Neural progenitor cell (in vitro differentiated cells): ENCODE measurements at regions not wholly inside any gene's neighbourhood (a gene's known extent, or its start where the extent isn't known, plus 50 kb on each side); places are given as distances from the start of the nearest gene placed in this dataset.

ENCODE experiments used
- DNase-seq: peaks from one replicate; pipeline ENCODE4 v3.0.0-alpha.2; 2016; ENCODE audit warnings: low spot score
- H2AFZ ChIP-seq: fragments of 200-600 bp; sonication (generic); replicated peaks from 2 replicates; pipeline ENCODE4 v1.6.1; 2016; ENCODE audit warnings: antibody characterized with exemption
- H3F3A ChIP-seq: fragments of 200-600 bp; sonication (generic); 2 replicates; pipeline ENCODE4 v1.6.1; 2016; ENCODE audit warnings: antibody characterized with exemption, low read depth
- H3K27ac ChIP-seq: fragments of 200-600 bp; sonication (generic); 2 replicates; pipeline ENCODE4 v1.5.1; 2016; ENCODE audit warnings: mild to moderate bottlenecking
- H3K27me3 ChIP-seq: fragments of 200-600 bp; sonication (generic); 2 replicates; pipeline ENCODE4 v1.6.1; 2016; ENCODE audit warnings: mild to moderate bottlenecking, moderate library complexity
- H3K36me3 ChIP-seq: fragments of 200-600 bp; sonication (generic); 2 replicates; pipeline ENCODE4 v1.5.1; 2016
- H3K4me1 ChIP-seq: fragments of 200-600 bp; sonication (generic); 2 replicates; pipeline ENCODE4 v1.6.1; 2016; ENCODE audit warnings: mixed run types
- H3K4me2 ChIP-seq: fragments of 200-600 bp; sonication (generic); 2 replicates; pipeline ENCODE4 v1.6.1; 2016
- H3K4me3 ChIP-seq: fragments of 200-600 bp; sonication (generic); 2 replicates; pipeline ENCODE4 v1.5.1; 2016
- H3K79me2 ChIP-seq: fragments of 200-600 bp; sonication (generic); 2 replicates; pipeline ENCODE4 v1.6.1; 2016; ENCODE audit warnings: low read depth
- H3K9ac ChIP-seq: fragments of 200-600 bp; sonication (generic); 2 replicates; pipeline ENCODE4 v1.6.1; 2016
- H3K9me3 ChIP-seq: fragments of 200-600 bp; sonication (generic); 2 replicates; pipeline ENCODE4 v1.5.1; 2016; ENCODE audit warnings: low read depth
- H4K20me1 ChIP-seq: fragments of 200-600 bp; sonication (generic); 2 replicates; pipeline ENCODE4 v1.6.1; 2016; ENCODE audit warnings: low read depth
- H3K27ac Mint-ChIP-seq: 3 replicates; pipeline ENCODE4 v1.8.0; 2021; ENCODE audit warnings: mixed read lengths
- H3K27me3 Mint-ChIP-seq: 2 replicates; pipeline ENCODE4 v1.8.0; 2022; ENCODE audit warnings: low read depth, mild to moderate bottlenecking, inconsistent platforms, moderate library complexity, mixed read lengths; ENCODE audit not compliant: insufficient read depth
- H3K36me3 Mint-ChIP-seq: 3 replicates; pipeline ENCODE4 v1.8.0; 2021; ENCODE audit warnings: mixed read lengths
- H3K4me1 Mint-ChIP-seq: 3 replicates; pipeline ENCODE4 v1.8.0; 2021; ENCODE audit warnings: mixed read lengths
- H3K4me3 Mint-ChIP-seq: 3 replicates; pipeline ENCODE4 v1.8.0; 2021; ENCODE audit warnings: mild to moderate bottlenecking, moderate library complexity, mixed read lengths
- H3K9me3 Mint-ChIP-seq: 3 replicates; pipeline ENCODE4 v1.8.0; 2020; ENCODE audit warnings: mixed read lengths
- EZH2 ChIP-seq: fragments of 200-600 bp; sonication (generic); IDR thresholded peaks from 2 replicates; pipeline ENCODE4 v1.6.1; 2017; ENCODE audit warnings: antibody characterized with exemption, mild to moderate bottlenecking, moderate library complexity
- EZH2phosphoT487 ChIP-seq: fragments of 200-600 bp; sonication (generic); IDR thresholded peaks from 2 replicates; pipeline ENCODE4 v1.6.1; 2017; ENCODE audit warnings: antibody characterized with exemption
- TF ChIP-seq, protein P1 (sequence below): fragments of 200-600 bp; sonication (generic); IDR thresholded peaks from 2 replicates; pipeline ENCODE4 v1.5.1; 2017; ENCODE audit warnings: antibody characterized with exemption, mild to moderate bottlenecking

DNA sequence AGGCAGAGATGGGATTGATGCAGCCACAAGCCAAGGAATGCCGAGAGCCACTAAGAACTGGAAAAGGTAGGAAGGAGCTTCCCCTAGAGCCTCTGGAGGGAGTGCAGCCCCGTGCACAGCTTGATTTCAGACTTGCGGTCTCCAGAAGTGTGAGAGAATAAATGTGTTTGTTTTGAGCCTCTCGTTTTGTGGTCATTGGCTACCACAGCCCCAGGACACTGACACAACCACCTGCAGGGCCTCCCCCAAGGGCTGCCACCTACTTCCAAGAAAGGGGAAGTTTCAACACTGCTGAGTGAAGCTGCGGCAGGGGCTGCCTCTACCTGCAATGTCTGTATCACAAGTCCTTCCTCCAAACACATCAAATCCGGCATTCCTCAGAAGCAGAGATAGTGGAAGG lies 346.9 kb downstream of the C16orf95 start:
- Mint-ChIP-seq H3K36me3 (no peaks in the 10 kb centered on the region), H3K4me3 (no peak overlapping the region), H3K4me1 (peaks cover 7% of the 10 kb centered on the region), H3K9me3 (peaks cover 8% of the 10 kb centered on the region), H3K27ac (no peak overlapping the region), H3K27me3 (peaks cover 13% of the 10 kb centered on the region)
- Histone ChIP-seq H3K9me3 (no peaks in the 10 kb centered on the region), H4K20me1 (no peaks in the 10 kb centered on the region), H3K4me3 (no peak overlapping the region), H3K9ac (no peak overlapping the region), H3K27ac (no peak overlapping the region), H3F3A (no peaks in the 10 kb centered on the region), H3K36me3 (no peaks in the 10 kb centered on the region), H3K4me1 (no peaks in the 10 kb centered on the region), H3K4me2 (no peak overlapping the region), H3K79me2 (no peaks in the 10 kb centered on the region), H2AFZ (no peak overlapping the region), H3K27me3 (no peaks in the 10 kb centered on the region)
- TF ChIP-seq EZH2phosphoT487 (no peak), EZH2 (no peak)
- TF ChIP-seq, protein P1, sequence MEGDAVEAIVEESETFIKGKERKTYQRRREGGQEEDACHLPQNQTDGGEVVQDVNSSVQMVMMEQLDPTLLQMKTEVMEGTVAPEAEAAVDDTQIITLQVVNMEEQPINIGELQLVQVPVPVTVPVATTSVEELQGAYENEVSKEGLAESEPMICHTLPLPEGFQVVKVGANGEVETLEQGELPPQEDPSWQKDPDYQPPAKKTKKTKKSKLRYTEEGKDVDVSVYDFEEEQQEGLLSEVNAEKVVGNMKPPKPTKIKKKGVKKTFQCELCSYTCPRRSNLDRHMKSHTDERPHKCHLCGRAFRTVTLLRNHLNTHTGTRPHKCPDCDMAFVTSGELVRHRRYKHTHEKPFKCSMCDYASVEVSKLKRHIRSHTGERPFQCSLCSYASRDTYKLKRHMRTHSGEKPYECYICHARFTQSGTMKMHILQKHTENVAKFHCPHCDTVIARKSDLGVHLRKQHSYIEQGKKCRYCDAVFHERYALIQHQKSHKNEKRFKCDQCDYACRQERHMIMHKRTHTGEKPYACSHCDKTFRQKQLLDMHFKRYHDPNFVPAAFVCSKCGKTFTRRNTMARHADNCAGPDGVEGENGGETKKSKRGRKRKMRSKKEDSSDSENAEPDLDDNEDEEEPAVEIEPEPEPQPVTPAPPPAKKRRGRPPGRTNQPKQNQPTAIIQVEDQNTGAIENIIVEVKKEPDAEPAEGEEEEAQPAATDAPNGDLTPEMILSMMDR = no peak
- DNase-seq = no peak

DNA sequence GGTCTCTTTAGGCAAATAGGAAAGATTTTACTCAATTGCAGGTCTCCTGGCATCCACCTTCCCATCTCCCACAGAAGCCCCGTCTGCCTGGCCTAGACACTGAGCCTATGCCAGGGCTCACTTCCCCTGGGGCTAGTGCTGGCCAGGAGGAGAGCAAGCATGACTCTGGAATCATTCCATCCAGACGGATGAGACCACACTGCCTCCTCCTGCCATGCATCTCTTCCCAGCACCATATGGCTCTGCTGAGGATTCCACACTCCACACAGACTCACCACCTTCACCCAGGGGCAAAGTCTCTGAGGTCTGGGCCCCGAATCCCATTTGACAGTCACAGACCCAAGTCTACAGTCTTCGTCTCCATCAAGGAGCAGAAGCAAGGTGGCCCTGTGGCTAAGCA lies 346.5 kb downstream of the C16orf95 start:
- Histone ChIP-seq H3K4me2 (no peak overlapping the region), H3K9ac (no peak overlapping the region), H4K20me1 (no peaks in the 10 kb centered on the region), H3F3A (no peaks in the 10 kb centered on the region), H2AFZ (no peak overlapping the region), H3K27me3 (no peaks in the 10 kb centered on the region), H3K4me3 (no peak overlapping the region), H3K79me2 (no peaks in the 10 kb centered on the region), H3K9me3 (no peaks in the 10 kb centered on the region), H3K36me3 (no peaks in the 10 kb centered on the region), H3K27ac (no peak overlapping the region), H3K4me1 (no peaks in the 10 kb centered on the region)
- no peak for DNase-seq
- TF ChIP-seq EZH2phosphoT487 (no peak), EZH2 (no peak)
- Mint-ChIP-seq H3K4me3 (no peak overlapping the region), H3K27ac (no peak overlapping the region), H3K27me3 (peaks cover 13% of the 10 kb centered on the region), H3K4me1 (peaks cover 9% of the 10 kb centered on the region), H3K9me3 (peaks cover 8% of the 10 kb centered on the region), H3K36me3 (no peaks in the 10 kb centered on the region)

DNA sequence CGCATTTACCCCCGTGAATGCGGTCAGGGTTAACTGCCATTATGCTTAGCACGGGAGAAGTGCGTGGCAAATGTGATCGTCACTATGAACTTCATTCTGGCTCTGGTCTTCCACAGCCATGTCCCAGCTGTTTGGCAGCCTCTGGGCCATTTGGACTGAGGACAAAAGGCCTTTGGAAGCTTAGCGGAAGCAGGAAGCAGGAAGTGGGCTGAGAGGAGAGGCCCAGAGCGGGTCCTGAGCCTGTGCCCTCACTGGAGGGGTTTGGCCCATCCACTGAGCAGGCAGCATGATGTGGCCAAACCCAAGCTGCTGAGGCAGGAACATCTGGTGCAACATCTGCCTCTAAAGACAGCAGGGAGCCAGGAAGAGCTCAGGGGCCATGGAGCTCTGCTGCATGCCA lies 345.9 kb downstream of the C16orf95 start:
- no peaks in the 10 kb centered on the region for H3K36me3 Mint-ChIP-seq
- peaks cover 11% of the 10 kb centered on the region for H3K27me3 Mint-ChIP-seq
- no peak overlapping the region for H3K27ac Mint-ChIP-seq
- Histone ChIP-seq H3K79me2 (no peaks in the 10 kb centered on the region), H3K4me3 (no peak overlapping the region), H3K9me3 (no peaks in the 10 kb centered on the region), H2AFZ (no peak overlapping the region), H3K27me3 (no peaks in the 10 kb centered on the region), H3K4me1 (no peaks in the 10 kb centered on the region), H3K27ac (no peak overlapping the region), H3K36me3 (no peaks in the 10 kb centered on the region), H4K20me1 (no peaks in the 10 kb centered on the region), H3K9ac (no peak overlapping the region), H3K4me2 (no peak overlapping the region), H3F3A (no peaks in the 10 kb centered on the region)
- peaks cover 8% of the 10 kb centered on the region for H3K9me3 Mint-ChIP-seq
- no peak for DNase-seq
- H3K4me3 Mint-ChIP-seq = no peak overlapping the region
- peaks cover 7% of the 10 kb centered on the region for H3K4me1 Mint-ChIP-seq
- TF ChIP-seq, protein P1 = no peak
- TF ChIP-seq EZH2 (no peak), EZH2phosphoT487 (no peak)

DNA sequence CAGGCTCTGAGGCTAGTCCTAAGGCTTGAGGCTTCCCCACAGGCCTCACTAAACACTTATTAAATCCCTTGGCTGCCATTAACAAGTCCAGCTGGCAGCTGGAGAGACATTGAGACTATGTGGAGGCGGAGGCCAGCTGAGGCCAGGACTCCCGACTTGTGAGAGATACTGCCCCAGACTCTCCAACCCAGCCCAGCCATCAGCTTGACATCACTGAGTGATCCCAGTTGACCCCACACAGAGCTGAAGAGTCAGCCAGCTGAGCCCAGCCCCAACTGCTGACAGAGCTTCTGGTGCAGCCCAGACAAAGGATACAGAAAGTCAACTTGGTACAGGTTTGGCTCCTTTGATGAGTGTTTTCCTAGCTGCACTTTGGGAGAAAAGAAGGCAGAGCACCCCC lies 343.1 kb downstream of the C16orf95 start:
- Mint-ChIP-seq H3K27me3 (peaks cover 9% of the 10 kb centered on the region), H3K36me3 (no peaks in the 10 kb centered on the region), H3K4me3 (no peak overlapping the region), H3K27ac (no peak overlapping the region), H3K4me1 (peaks cover 7% of the 10 kb centered on the region), H3K9me3 (peaks cover 8% of the 10 kb centered on the region)
- Histone ChIP-seq H3K9ac (no peak overlapping the region), H3F3A (no peaks in the 10 kb centered on the region), H3K4me3 (no peak overlapping the region), H3K27me3 (no peaks in the 10 kb centered on the region), H3K36me3 (no peaks in the 10 kb centered on the region), H3K79me2 (no peaks in the 10 kb centered on the region), H3K4me1 (no peaks in the 10 kb centered on the region), H3K9me3 (no peaks in the 10 kb centered on the region), H3K27ac (no peak overlapping the region), H2AFZ (no peak overlapping the region), H4K20me1 (no peaks in the 10 kb centered on the region), H3K4me2 (no peak overlapping the region)
- DNase-seq = no peak
- no peak for TF ChIP-seq EZH2
- TF ChIP-seq EZH2phosphoT487 = no peak
- TF ChIP-seq, protein P1 = no peak
